ENCODE measurements at regions not wholly inside any gene's neighbourhood (a gene's known extent, or its start where the extent isn't known, plus 50 kb on each side); places are given as distances from the start of the nearest gene placed in this dataset.
A peak's percentile ranks its signal among the peaks of the same experiment; 100 is the strongest.
"Not testable (repeated sequence)": the region's sequence is repeated elsewhere in the genome, so short reads cannot be mapped to it uniquely, and the experiment has no call there.

- no peak for DNase-seq
These were observed 108.4 kb downstream of the MINAR1 start for GRCh38 chr15:79540551-79540950.

- no peak for DNase-seq
These were observed 109.1 kb downstream of the MINAR1 start for GRCh38 chr15:79541196-79541595.

- DNase-seq: no peak
These were observed 111.0 kb downstream of the MINAR1 start for GRCh38 chr15:79543097-79543496.

GRCh38 chr15:79549196-79549595 is 117.1 kb downstream of the MINAR1 start:
- no peak for DNase-seq

- DNase-seq: no peak
These were observed 128.2 kb downstream of the MINAR1 start for GRCh38 chr15:79560384-79560783.

GRCh38 chr15:79561982-79562381 is 129.8 kb downstream of the MINAR1 start:
- DNase-seq: no peak

- no peak for DNase-seq
These were observed 130.3 kb downstream of the MINAR1 start for GRCh38 chr15:79562403-79562815.

GRCh38 chr15:79562899-79563298 is 130.8 kb downstream of the MINAR1 start:
- no peak for DNase-seq

GRCh38 chr15:79570004-79570403 is 137.9 kb downstream of the MINAR1 start:
- no peak for DNase-seq

- no peak for DNase-seq
These were observed 140.7 kb downstream of the MINAR1 start for GRCh38 chr15:79572691-79573404.

- not testable (repeated sequence) for DNase-seq
These were observed 142.5 kb downstream of the MINAR1 start for GRCh38 chr15:79574431-79575273.

- DNase-seq: no peak
These were observed 150.5 kb downstream of the MINAR1 start for GRCh38 chr15:79582650-79583049.

GRCh38 chr15:79592126-79592525 is 160.0 kb downstream of the MINAR1 start:
- no peak for DNase-seq

- no peak for DNase-seq
These were observed 161.2 kb downstream of the MINAR1 start for GRCh38 chr15:79593119-79593869.

GRCh38 chr15:79595306-79595705 is 163.2 kb downstream of the MINAR1 start:
- DNase-seq: no peak

GRCh38 chr15:79595995-79596622 is 164.0 kb downstream of the MINAR1 start:
- DNase-seq: peak; percentile 48

GRCh38 chr15:79598639-79599038 is 166.5 kb downstream of the MINAR1 start:
- DNase-seq: no peak

- DNase-seq: no peak
These were observed 169.4 kb downstream of the MINAR1 start for GRCh38 chr15:79601405-79602086.

GRCh38 chr15:79602180-79602579 is 170.0 kb downstream of the MINAR1 start:
- DNase-seq: no peak

GRCh38 chr15:79602731-79603130 is 170.6 kb downstream of the MINAR1 start:
- no peak for DNase-seq

- DNase-seq: no peak
These were observed 174.8 kb downstream of the MINAR1 start for GRCh38 chr15:79606831-79607355.
